PC-3 (cell line): ENCODE measurements at regions not wholly inside any gene's neighbourhood (a gene's known extent, or its start where the extent isn't known, plus 50 kb on each side); places are given as distances from the start of the nearest gene placed in this dataset.

Source experiments
- ATAC-seq: fragments of 200-7000 bp; cut with Tn5 transposase; 2 replicates; pipeline ENCODE4 v1.9.1; 2020; ENCODE audit warnings: mild to moderate bottlenecking, moderate library complexity
- BruUV-seq: library from RNA; stranded (reverse); fragments of 400-500 nt; replicated peaks from 2 replicates; lab custom pipeline; 2021; lab: Mats Ljungman, UMichigan
- CTCF ChIA-PET: fragments of 300-600 bp; sonication (Branson Sonifier 250); formaldehyde crosslinking; loops from one replicate; lab custom pipeline; 2022; ENCODE audit warnings: antibody characterized with exemption; lab: Charles Lee
- POLR2A ChIA-PET: fragments of 300-600 bp; sonication (Branson Sonifier 250); formaldehyde crosslinking; loops from one replicate; lab custom pipeline; 2022; ENCODE audit warnings: antibody characterized with exemption; ENCODE audit not compliant: unreplicated experiment; lab: Charles Lee
- DNase-seq: peaks from one replicate; pipeline ENCODE4 v3.0.0-alpha.2; 2015
- H2AFZ ChIP-seq: fragments of 300-600 bp; sonication (generic); 2 replicates; pipeline ENCODE4 v1.6.0; 2016; ENCODE audit warnings: antibody characterized with exemption, low read length
- H3F3A ChIP-seq: fragments of 300-600 bp; sonication (generic); one replicate; pipeline ENCODE4 v1.6.0; 2017; ENCODE audit warnings: antibody characterized with exemption, low read length, control low read depth, mild to moderate bottlenecking; ENCODE audit not compliant: unreplicated experiment
- H3K27ac ChIP-seq: fragments of 300-600 bp; sonication (generic); 2 replicates; pipeline ENCODE4 v1.5.1; 2016; ENCODE audit warnings: mild to moderate bottlenecking, low read length
- H3K27me3 ChIP-seq: fragments of 300-600 bp; sonication (generic); 2 replicates; pipeline ENCODE4 v1.6.1; 2016; ENCODE audit warnings: low read length, mixed read lengths
- H3K36me3 ChIP-seq: fragments of 300-600 bp; sonication (generic); 2 replicates; pipeline ENCODE4 v1.6.1; 2016; ENCODE audit warnings: low read depth, mixed run types, low read length, mixed read lengths
- H3K4me1 ChIP-seq: fragments of 300-600 bp; sonication (generic); 2 replicates; pipeline ENCODE4 v1.5.1; 2016; ENCODE audit warnings: low read length; ENCODE audit not compliant: insufficient read depth
- H3K4me2 ChIP-seq: fragments of 300-600 bp; sonication (generic); 2 replicates; pipeline ENCODE4 v1.6.0; 2016; ENCODE audit warnings: low read length
- H3K4me3 ChIP-seq: fragments of 300-600 bp; sonication (generic); 2 replicates; pipeline ENCODE4 v1.5.1; 2016; ENCODE audit warnings: mild to moderate bottlenecking, low read length, mixed read lengths
- H3K79me2 ChIP-seq: fragments of 300-600 bp; sonication (generic); 2 replicates; pipeline ENCODE4 v1.6.1; 2017; ENCODE audit warnings: low read length, mixed read lengths
- H3K9ac ChIP-seq: fragments of 300-600 bp; sonication (generic); 2 replicates; pipeline ENCODE4 v1.6.0; 2016; ENCODE audit warnings: mild to moderate bottlenecking, low read length
- H3K9me2 ChIP-seq: fragments of 300-600 bp; sonication (generic); replicated peaks from 2 replicates; pipeline ENCODE4 v1.6.1; 2016; ENCODE audit warnings: mixed run types, low read length, mixed read lengths
- H3K9me3 ChIP-seq: fragments of 300-600 bp; sonication (generic); 2 replicates; pipeline ENCODE4 v1.6.1; 2016; ENCODE audit warnings: low read length, mixed read lengths
- H4K20me1 ChIP-seq: fragments of 300-600 bp; sonication (generic); 2 replicates; pipeline ENCODE4 v1.6.1; 2016; ENCODE audit warnings: low read length, mixed read lengths
- EZH2 ChIP-seq: fragments of 300-600 bp; sonication (generic); IDR thresholded peaks from one replicate; pipeline ENCODE4 v1.6.1; 2017; ENCODE audit warnings: antibody characterized with exemption, mild to moderate bottlenecking, low read length; ENCODE audit not compliant: unreplicated experiment
- EZH2phosphoT487 ChIP-seq: fragments of 300-600 bp; sonication (generic); IDR thresholded peaks from 2 replicates; pipeline ENCODE4 v1.6.1; 2018; ENCODE audit warnings: mild to moderate bottlenecking, antibody characterized with exemption, low read length, borderline replicate concordance
- intact Hi-C: fragments of 100-400 bp; cut with micrococcal nuclease; formaldehyde crosslinking; loops from 2 replicates; pipeline ENCODE4 v1.9.0; 2023
- TF ChIP-seq, protein P1 (sequence below): fragments of 300-600 bp; sonication (generic); conservative IDR thresholded peaks from 2 replicates; pipeline ENCODE4 v1.5.1; 2017; ENCODE audit warnings: antibody characterized with exemption, low read depth, mild to moderate bottlenecking, low read length

DNA sequence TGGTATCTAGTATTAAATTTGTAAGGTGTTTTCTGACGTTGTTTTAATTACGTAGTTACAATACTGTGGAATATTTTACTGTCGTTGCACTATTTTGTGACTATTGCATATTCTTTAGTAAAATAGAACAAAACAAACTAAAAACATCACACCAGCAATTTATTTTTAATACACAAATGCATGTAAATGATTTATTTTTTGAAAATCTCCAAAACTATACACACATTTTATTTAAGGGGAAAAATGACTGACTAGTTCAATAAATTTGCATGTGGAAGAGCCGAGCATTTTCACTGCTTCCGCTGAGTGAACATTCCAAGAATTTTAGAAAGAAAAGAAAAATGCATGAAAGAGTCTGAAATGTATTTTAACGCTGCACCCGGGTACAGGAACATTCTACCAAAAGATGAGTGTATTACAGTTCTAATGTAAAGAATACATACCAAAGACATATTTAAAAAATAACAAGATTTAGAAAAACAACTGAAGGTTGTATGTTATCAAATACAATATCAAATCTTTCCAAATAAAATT is 257.7 kb downstream of the MEIS1 start:
- intact Hi-C loops = no loop called here

DNA sequence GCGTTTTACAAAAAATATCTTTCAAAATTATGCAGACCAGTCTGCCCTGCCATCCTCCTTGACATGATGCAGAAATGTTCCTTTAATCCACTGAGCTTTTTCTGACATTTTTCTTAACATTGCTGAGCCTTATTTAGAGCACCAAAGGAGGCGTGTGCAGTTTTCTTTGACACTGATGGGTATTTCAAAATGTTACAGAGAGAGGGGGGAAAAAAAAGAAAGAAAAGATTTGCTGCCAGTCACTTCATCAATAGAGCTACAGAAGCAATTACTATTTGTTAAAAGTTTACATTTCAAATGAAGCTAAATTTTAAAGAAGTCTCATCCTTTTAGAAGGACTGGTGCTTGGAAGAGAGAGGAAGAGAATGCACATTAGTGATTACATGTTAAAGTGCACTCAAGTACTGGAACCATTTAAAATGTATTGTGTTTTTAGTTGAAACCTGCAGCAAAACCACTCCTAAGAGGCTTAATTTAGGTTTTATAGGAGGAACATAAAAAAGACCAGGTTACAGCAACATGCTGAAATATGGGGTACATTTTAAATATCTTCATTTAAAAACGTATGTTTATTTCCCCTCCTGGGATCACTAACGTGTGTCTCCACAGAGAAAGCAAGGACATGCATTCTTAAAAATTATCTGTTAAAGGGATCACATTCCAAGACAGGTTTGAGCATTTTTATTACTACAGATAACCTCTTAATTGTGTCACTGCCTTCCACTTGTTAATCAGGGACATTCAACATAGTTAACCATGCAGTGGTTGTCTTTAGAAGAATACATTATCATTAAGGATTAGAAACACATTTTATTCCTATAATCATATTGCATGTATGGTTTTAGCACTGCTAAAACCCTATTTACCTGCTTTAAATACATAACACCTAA is 258.4 kb downstream of the MEIS1 start:
- no peak for DNase-seq
- H3K4me2 ChIP-seq = no peak overlapping the region
- H2AFZ ChIP-seq = no peak overlapping the region
- BruUV-seq = no TSS peak
- H3F3A ChIP-seq = no peaks in the 10 kb centered on the region
- intact Hi-C loops = no loop called here
- H3K9ac ChIP-seq = no peak overlapping the region
- H3K36me3 ChIP-seq = no peaks in the 10 kb centered on the region
- ChIA-PET POLR2A (no interaction called here), CTCF (no interaction called here)
- H3K4me1 ChIP-seq = no peaks in the 10 kb centered on the region
- H3K79me2 ChIP-seq = no peaks in the 10 kb centered on the region
- H3K4me3 ChIP-seq = no peak overlapping the region
- H3K9me3 ChIP-seq = no peaks in the 10 kb centered on the region
- no peak for TF ChIP-seq EZH2
- TF ChIP-seq, protein P1, sequence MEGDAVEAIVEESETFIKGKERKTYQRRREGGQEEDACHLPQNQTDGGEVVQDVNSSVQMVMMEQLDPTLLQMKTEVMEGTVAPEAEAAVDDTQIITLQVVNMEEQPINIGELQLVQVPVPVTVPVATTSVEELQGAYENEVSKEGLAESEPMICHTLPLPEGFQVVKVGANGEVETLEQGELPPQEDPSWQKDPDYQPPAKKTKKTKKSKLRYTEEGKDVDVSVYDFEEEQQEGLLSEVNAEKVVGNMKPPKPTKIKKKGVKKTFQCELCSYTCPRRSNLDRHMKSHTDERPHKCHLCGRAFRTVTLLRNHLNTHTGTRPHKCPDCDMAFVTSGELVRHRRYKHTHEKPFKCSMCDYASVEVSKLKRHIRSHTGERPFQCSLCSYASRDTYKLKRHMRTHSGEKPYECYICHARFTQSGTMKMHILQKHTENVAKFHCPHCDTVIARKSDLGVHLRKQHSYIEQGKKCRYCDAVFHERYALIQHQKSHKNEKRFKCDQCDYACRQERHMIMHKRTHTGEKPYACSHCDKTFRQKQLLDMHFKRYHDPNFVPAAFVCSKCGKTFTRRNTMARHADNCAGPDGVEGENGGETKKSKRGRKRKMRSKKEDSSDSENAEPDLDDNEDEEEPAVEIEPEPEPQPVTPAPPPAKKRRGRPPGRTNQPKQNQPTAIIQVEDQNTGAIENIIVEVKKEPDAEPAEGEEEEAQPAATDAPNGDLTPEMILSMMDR = no peak
- ATAC-seq = no peak
- H3K9me2 ChIP-seq = no peaks in the 10 kb centered on the region
- H3K27ac ChIP-seq = no peak overlapping the region
- H4K20me1 ChIP-seq = no peaks in the 10 kb centered on the region
- H3K27me3 ChIP-seq = peaks cover 99% of the 10 kb centered on the region

More for the DNA sequence above, 257.7 kb downstream of the MEIS1 start:
- Histone ChIP-seq H2AFZ (no peak overlapping the region), H3K27ac (no peak overlapping the region), H3F3A (no peaks in the 10 kb centered on the region), H3K36me3 (no peaks in the 10 kb centered on the region), H3K9me2 (no peaks in the 10 kb centered on the region), H3K27me3 (peaks cover 99% of the 10 kb centered on the region), H4K20me1 (no peaks in the 10 kb centered on the region), H3K4me3 (no peak overlapping the region), H3K4me2 (no peak overlapping the region), H3K9me3 (no peaks in the 10 kb centered on the region), H3K4me1 (no peaks in the 10 kb centered on the region), H3K9ac (no peak overlapping the region), H3K79me2 (no peaks in the 10 kb centered on the region)
- CTCF ChIA-PET = no interaction called here
- no TSS peak for BruUV-seq
- POLR2A ChIA-PET = no interaction called here
- DNase-seq (no peak), ATAC-seq (no peak)
- TF ChIP-seq EZH2phosphoT487 (no peak), EZH2 (no peak)
- TF ChIP-seq, protein P1 = no peak
